PFSK-1 (cell line): ENCODE measurements at regions not wholly inside any gene's neighbourhood (a gene's known extent, or its start where the extent isn't known, plus 50 kb on each side); places are given as distances from the start of the nearest gene placed in this dataset.

Experiments
- FOXP2 ChIP-seq: optimal IDR thresholded peaks from 2 replicates; pipeline ENCODE3; 2011; ENCODE audit warnings: borderline replicate concordance, control low read depth, inconsistent platforms; ENCODE audit not compliant: insufficient read depth; ENCODE audit errors: extremely low read length, extremely low read depth
- POLR2AphosphoS5 ChIP-seq: IDR thresholded peaks from 2 replicates; pipeline ENCODE4 v1.6.1; 2012; ENCODE audit warnings: low read depth, mild to moderate bottlenecking, control low read depth, low read length, moderate library complexity
- SIN3A ChIP-seq: IDR thresholded peaks from 2 replicates; pipeline ENCODE4 v1.6.1; 2012; ENCODE audit warnings: mild to moderate bottlenecking, low read length, moderate library complexity, borderline replicate concordance; ENCODE audit not compliant: insufficient read depth
- TAF1 ChIP-seq: IDR thresholded peaks from 2 replicates; pipeline ENCODE4 v1.6.1; 2012; ENCODE audit warnings: low read length, control low read depth, borderline replicate concordance; ENCODE audit not compliant: insufficient read depth
- TF ChIP-seq, protein P1 (sequence below), 2 experiments: IDR thresholded peaks; 2 replicates each; pipeline versions ENCODE4 v1.6.1 to v1.8.0; 2011 to 2012; ENCODE audit warnings: low read depth in 2 of 2, low read length in 2 of 2, control low read depth in 1 of 2, inconsistent platforms in 1 of 2, mild to moderate bottlenecking in 1 of 2, moderate library complexity in 1 of 2; ENCODE audit not compliant: insufficient read depth in 1 of 2

DNA sequence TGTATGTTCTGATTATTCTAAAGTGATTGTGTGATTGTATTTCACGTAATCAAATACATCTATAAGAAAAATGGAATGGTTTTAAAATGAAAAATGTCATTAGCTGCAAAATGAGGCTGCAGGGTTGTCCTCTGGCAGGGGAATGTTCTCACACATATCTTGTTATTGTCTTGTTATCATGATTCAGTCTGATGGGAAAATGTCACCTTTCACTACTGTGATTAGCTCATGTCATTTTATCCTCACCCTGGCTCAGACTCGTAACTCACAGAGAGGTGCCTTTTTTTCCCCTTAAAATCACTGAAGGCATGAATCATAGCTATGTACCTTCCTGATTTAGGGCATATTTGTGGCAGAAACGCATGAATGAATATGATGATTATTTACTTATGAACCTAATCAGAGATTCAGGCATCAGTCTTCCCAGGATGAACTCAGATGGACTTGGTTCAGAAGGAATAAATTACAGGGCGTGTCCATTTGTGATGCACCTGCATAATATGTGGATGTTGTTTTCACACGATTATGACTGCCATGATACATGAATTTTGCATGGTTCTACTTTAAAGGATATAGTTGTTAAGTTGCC, 1339.2 kb downstream of the AACS start:
- no peak for TF ChIP-seq TAF1
- no peak for TF ChIP-seq FOXP2
- no peak for TF ChIP-seq POLR2AphosphoS5
- TF ChIP-seq SIN3A: no peak
- TF ChIP-seq, protein P1, sequence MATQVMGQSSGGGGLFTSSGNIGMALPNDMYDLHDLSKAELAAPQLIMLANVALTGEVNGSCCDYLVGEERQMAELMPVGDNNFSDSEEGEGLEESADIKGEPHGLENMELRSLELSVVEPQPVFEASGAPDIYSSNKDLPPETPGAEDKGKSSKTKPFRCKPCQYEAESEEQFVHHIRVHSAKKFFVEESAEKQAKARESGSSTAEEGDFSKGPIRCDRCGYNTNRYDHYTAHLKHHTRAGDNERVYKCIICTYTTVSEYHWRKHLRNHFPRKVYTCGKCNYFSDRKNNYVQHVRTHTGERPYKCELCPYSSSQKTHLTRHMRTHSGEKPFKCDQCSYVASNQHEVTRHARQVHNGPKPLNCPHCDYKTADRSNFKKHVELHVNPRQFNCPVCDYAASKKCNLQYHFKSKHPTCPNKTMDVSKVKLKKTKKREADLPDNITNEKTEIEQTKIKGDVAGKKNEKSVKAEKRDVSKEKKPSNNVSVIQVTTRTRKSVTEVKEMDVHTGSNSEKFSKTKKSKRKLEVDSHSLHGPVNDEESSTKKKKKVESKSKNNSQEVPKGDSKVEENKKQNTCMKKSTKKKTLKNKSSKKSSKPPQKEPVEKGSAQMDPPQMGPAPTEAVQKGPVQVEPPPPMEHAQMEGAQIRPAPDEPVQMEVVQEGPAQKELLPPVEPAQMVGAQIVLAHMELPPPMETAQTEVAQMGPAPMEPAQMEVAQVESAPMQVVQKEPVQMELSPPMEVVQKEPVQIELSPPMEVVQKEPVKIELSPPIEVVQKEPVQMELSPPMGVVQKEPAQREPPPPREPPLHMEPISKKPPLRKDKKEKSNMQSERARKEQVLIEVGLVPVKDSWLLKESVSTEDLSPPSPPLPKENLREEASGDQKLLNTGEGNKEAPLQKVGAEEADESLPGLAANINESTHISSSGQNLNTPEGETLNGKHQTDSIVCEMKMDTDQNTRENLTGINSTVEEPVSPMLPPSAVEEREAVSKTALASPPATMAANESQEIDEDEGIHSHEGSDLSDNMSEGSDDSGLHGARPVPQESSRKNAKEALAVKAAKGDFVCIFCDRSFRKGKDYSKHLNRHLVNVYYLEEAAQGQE (IDR thresholded peaks at IDR 0.05; ENCODE audit: insufficient read depth in 1 of 2, low read depth in 2 of 2, low read length in 2 of 2): no peak

DNA sequence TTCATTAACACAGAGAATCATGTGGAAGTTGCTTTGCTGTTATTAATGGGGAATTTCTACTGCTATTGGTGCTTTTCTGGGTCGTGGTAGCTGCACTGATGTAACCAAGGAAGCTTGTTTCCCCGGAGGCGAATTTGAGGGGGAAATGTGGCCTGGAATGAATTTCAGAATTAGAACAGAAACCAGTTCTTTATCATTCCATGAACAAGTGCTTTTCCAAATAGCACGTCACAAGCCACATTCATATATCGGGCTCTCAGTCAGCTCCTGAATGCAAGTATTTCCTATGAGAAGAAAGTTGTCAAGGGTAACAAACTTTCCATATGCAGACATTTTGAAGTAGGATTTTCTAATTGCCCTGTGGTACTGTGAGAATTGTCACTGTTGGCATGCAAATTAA, 1353.2 kb downstream of the AACS start:
- no peak for TF ChIP-seq SIN3A
- no peak for TF ChIP-seq POLR2AphosphoS5
- TF ChIP-seq TAF1: no peak
- no peak for TF ChIP-seq FOXP2
- TF ChIP-seq, protein P1 (IDR thresholded peaks at IDR 0.05; ENCODE audit: insufficient read depth in 1 of 2, low read depth in 2 of 2, low read length in 2 of 2): no peak

DNA sequence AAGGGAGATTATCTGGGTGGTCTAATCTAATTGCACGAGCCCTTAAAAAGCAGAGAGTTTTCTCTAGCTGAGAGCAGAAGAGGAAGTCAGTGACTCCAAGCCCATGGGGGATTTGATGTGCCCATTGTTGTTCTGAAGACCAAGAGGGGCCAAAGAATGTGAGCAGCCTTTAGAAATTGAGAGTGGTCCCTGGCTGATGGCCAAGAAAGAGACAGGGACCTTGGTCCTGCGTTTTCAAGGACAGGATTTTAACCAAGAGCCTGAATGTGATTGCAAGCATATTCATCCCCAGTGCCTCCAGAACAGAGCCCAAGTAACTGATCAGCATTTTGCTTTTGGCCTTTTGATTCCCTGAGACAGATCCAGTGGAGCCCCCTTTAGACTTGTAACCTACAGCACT, 1353.9 kb downstream of the AACS start:
- no peak for TF ChIP-seq TAF1
- no peak for TF ChIP-seq POLR2AphosphoS5
- TF ChIP-seq, protein P1 (IDR thresholded peaks at IDR 0.05; ENCODE audit: insufficient read depth in 1 of 2, low read depth in 2 of 2, low read length in 2 of 2): no peak
- TF ChIP-seq SIN3A: no peak
- no peak for TF ChIP-seq FOXP2

DNA sequence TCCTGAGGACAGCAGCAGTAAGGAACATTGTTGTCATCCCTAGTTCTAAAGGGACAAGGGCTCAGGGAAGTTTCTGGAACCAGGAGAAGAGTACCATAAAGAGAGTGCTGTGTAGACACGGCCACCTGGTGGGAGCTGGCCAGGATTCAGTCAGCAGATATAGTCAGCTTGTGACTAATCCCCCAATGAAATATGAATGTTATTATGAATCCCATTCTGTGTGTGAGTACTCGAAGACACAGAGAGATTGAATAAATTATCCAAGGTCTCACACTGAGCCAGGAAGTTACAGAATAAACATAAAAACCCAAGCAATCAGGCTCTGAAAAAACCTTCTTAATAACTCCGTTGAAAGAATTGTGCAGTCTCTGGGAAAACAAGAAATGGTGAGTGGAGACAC, 1359.5 kb downstream of the AACS start:
- TF ChIP-seq TAF1 (no peak), FOXP2 (no peak), SIN3A (no peak), POLR2AphosphoS5 (no peak)
- TF ChIP-seq, protein P1 (IDR thresholded peaks at IDR 0.05; ENCODE audit: insufficient read depth in 1 of 2, low read depth in 2 of 2, low read length in 2 of 2): no peak

DNA sequence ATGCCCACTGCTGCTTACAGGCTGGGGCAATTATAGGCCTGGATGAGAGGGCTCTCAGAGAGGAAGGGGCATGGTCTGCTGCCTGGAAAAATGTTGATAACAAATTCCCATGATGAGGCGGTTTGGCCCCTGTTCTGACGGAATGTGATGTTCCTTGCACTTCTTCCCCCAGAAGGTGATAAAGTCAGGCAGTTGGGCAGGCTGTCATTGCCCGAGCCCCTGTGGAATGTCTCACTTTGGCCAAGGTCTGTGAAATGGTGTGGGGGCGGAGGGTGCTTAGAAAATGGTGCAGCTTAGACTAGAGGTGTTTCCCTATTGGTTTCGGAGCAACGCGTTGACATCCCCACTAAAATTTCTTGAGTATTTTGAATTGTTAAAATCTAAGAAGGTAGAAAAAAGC, 1360.0 kb downstream of the AACS start:
- no peak for TF ChIP-seq FOXP2
- TF ChIP-seq, protein P1 (IDR thresholded peaks at IDR 0.05; ENCODE audit: insufficient read depth in 1 of 2, low read depth in 2 of 2, low read length in 2 of 2): no peak
- no peak for TF ChIP-seq TAF1
- TF ChIP-seq POLR2AphosphoS5: no peak
- no peak for TF ChIP-seq SIN3A
